HL-60 (cell line): ENCODE measurements at regions not wholly inside any gene's neighbourhood (a gene's known extent, or its start where the extent isn't known, plus 50 kb on each side); places are given as distances from the start of the nearest gene placed in this dataset.

ENCODE experiments used
- CTCF ChIP-seq: IDR thresholded peaks from one replicate; pipeline ENCODE4 v1.5.1; 2011; ENCODE audit warnings: low read length, control low read depth, inconsistent platforms; ENCODE audit not compliant: insufficient read depth
- GABPA ChIP-seq: IDR thresholded peaks from 2 replicates; pipeline ENCODE4 v1.6.1; 2012; ENCODE audit warnings: low read depth
- POLR2AphosphoS5 ChIP-seq: IDR thresholded peaks from 2 replicates; pipeline ENCODE4 v1.6.1; 2012; ENCODE audit warnings: low read depth
- REST ChIP-seq: IDR thresholded peaks from 2 replicates; pipeline ENCODE4 v1.6.1; 2012; ENCODE audit warnings: low read depth; ENCODE audit not compliant: insufficient replicate concordance
- SPI1 ChIP-seq: IDR thresholded peaks from 2 replicates; pipeline ENCODE4 v1.6.1; 2012; ENCODE audit warnings: low read depth, mild to moderate bottlenecking, borderline replicate concordance

GRCh38 chr6:9292975-9293374 is 857.6 kb upstream of the SLC35B3 start:
- TF ChIP-seq REST (no peak), POLR2AphosphoS5 (no peak), CTCF (no peak), SPI1 (no peak), GABPA (no peak)
